GM18867 (cell line): ENCODE measurements at regions not wholly inside any gene's neighbourhood (a gene's known extent, or its start where the extent isn't known, plus 50 kb on each side); places are given as distances from the start of the nearest gene placed in this dataset.
A peak's percentile ranks its signal among the peaks of the same experiment; 100 is the strongest.

Experiments used
- ATAC-seq: cut with Tn5 transposase; IDR thresholded peaks from one replicate; pipeline ENCODE4 v1.9.1; 2021; ENCODE audit warnings: mild to moderate bottlenecking, moderate library complexity; ENCODE audit not compliant: unreplicated experiment

- ATAC-seq = no peak
These were observed 309.8 kb downstream of the COG6 start for GRCh38 chr13:39965309-39965708.

GRCh38 chr13:39967199-39967959, 311.9 kb downstream of the COG6 start:
- no peak for ATAC-seq

GRCh38 chr13:39968646-39969475, 313.4 kb downstream of the COG6 start:
- no peak for ATAC-seq

GRCh38 chr13:39970177-39970846, 314.9 kb downstream of the COG6 start:
- ATAC-seq = no peak

- ATAC-seq = no peak
These were observed 316.1 kb downstream of the COG6 start for GRCh38 chr13:39971526-39971925.

- no peak for ATAC-seq
These were observed 321.0 kb downstream of the COG6 start for GRCh38 chr13:39976481-39976880.

GRCh38 chr13:39981056-39981455, 325.6 kb downstream of the COG6 start:
- ATAC-seq = no peak

GRCh38 chr13:39982745-39983144, 327.3 kb downstream of the COG6 start:
- ATAC-seq = no peak

- no peak for ATAC-seq
These were observed 329.6 kb downstream of the COG6 start for GRCh38 chr13:39985071-39985470.

- no peak for ATAC-seq
These were observed 332.9 kb downstream of the COG6 start for GRCh38 chr13:39988351-39988750.

GRCh38 chr13:39998166-39998565, 342.7 kb downstream of the COG6 start:
- ATAC-seq = no peak

- ATAC-seq = no peak
These were observed 346.6 kb downstream of the COG6 start for GRCh38 chr13:40002016-40002415.

GRCh38 chr13:40013554-40013953, 358.1 kb downstream of the COG6 start:
- ATAC-seq = no peak

GRCh38 chr13:40016953-40017660, 361.6 kb downstream of the COG6 start:
- no peak for ATAC-seq

GRCh38 chr13:40017662-40018262, 362.3 kb downstream of the COG6 start:
- no peak for ATAC-seq

- no peak for ATAC-seq
These were observed 368.2 kb downstream of the COG6 start for GRCh38 chr13:40023595-40024203.

- ATAC-seq = no peak
These were observed 368.9 kb downstream of the COG6 start for GRCh38 chr13:40024204-40024966.

GRCh38 chr13:40024967-40025714, 369.7 kb downstream of the COG6 start:
- ATAC-seq = no peak

GRCh38 chr13:40026174-40026585, 370.7 kb downstream of the COG6 start:
- ATAC-seq = peak; percentile 91
